GM18520 (cell line): ENCODE measurements at regions not wholly inside any gene's neighbourhood (a gene's known extent, or its start where the extent isn't known, plus 50 kb on each side); places are given as distances from the start of the nearest gene placed in this dataset.
"Not testable (repeated sequence)": the region's sequence is repeated elsewhere in the genome, so short reads cannot be mapped to it uniquely, and the experiment has no call there.

Source experiments
- ATAC-seq: cut with Tn5 transposase; IDR thresholded peaks from one replicate; pipeline ENCODE4 v1.9.1; 2021; ENCODE audit not compliant: unreplicated experiment

DNA sequence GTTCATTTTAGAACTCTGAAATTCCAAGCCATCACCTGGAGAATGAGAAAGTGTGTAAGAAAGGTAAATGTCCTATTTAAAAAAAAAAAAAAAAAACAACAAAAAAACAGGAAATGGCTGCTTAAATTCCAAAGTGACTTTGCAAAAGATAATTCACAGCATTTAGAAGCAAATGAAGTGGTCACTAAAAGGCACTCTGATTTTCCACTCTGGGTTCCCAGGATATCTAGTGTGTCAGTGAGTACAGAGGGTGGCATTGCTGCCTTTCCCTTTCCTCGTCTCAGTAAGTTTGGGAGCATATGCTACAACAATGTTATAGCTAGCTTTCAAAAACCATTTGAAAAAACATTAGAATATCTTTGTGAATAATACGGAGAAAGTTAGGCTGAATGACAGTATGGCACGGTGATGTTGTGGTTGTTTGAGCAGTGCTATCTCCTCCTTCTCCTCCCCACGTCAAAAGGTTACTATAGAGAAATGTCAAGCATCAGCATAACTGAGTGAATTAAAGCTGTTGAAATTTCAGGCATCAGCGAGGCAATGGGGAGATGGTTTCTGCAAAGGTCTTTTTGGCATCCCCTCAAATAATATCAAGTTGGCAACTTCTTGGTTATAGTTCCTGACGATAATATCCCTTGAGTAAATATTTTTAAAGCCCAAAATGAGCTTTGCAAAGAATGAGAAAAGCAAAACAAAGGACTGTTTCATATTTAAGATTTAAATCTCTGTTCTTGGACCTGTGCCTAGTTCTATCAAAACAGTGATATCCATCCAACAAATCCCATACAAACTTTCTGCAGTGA, 164.5 kb upstream of the E2F7 start:
- no peak for ATAC-seq

DNA sequence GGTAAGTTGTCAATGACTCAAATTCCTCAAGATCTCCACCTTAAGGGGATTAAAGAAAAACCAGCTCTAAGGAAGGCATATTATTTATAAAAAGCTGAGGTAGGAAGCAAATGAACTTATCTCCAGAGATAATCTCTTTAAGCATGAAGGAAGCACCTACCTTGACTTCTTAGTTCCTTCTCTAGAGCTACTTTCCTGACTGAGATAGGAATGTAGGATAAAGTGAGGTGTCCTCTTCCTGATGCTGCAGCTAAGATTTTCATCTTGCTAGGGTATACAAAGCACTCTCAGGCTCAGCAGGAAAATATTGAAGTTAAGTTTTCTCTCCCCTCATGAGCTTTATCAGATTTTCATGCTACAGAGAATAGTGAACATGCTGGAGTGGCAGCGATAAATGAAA, 163.0 kb upstream of the E2F7 start:
- no peak for ATAC-seq

DNA sequence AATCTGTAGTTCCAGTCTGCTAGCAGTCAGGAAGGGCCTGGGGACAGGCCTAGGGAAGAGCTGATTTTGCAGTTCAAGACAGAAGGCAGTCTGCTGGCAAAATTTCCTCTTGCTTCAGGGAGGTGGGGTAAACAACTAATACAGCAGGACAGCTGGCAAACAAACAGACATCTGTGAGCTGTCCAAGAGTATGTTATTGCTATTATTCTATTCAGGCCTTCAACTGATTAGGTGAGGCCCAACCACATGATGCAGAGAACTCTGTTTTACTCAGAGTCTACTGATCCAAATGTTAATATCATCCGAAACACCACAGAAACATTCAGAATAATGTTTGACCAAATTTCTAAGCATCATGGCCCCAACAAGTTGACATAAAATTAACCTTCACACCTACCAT, 161.0 kb upstream of the E2F7 start:
- ATAC-seq = no peak

DNA sequence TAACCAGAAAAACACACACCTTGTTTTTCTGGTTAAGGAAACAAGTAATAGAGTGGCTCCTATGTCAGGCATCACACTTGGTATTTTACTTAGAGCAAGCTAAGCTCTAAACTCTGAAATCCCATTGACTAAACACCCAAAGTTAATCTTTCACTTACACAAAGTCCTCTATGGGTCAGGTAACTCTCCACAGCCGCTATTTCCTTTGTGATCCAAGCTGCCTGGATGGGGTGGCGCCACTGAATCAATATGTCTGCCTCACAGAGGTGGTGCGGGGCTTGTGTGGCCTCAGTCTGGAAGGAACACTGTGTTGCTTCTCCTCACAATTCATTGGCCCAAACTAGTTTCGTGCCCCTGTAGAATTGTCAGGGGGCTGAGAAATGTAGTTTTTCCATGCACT, 160.0 kb upstream of the E2F7 start:
- no peak for ATAC-seq

DNA sequence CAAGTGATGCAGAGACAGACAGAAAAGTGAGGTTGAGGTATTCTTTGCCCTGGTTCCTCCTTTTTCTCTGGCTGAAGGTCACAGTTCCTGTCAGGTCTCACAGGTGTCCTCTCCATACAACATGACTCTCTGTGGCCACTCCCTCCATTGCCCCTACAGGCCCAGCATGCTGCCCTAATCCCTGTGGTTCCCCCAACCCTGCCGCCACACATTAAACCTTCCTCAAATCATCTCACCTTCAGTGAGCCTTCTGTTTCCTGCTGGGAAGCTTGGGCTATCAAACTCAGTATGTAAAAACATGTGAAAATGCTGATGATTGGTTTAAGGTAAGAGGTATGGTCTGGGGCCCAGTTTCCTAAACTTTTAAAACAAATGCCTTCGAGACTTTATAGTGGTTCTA, 159.0 kb upstream of the E2F7 start:
- ATAC-seq = no peak

DNA sequence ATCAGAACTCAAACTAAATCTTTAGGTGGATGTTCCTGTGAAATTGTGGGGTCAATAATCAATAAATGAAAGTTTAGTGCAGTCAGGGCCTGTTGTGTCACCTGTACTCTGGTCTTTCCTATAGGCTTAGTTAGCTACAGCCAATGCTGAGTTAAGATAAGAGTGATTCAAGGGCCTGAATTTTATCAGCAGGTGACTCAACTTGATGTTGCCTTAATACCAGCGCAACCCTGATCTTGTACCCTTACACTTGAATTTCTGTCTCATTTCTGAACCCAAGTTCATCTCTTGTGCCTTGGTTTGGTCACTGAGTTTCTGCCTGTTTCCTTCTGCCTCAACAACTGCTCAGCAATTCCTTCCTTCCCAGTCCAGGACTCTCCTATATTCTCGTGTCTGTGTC, 157.0 kb upstream of the E2F7 start:
- ATAC-seq = no peak

DNA sequence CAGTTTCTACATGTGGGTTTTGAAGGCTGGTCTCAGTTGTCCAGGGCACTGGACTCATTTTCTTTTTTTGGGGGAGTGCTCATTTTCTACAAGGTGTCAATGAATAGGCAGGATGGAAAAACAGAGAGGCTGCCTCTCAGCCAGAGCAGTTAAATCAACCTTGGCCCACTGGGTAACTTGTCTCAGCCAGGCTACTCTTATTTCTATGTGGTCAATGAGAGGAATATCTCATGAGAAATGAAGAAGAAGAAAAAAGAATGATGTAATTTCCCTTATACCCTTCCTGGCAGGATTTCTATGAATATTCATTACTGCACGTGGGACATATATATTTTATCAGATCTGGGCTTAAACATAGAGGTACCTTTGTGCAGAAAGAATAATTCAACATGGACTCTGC, 155.2 kb upstream of the E2F7 start:
- ATAC-seq = no peak

DNA sequence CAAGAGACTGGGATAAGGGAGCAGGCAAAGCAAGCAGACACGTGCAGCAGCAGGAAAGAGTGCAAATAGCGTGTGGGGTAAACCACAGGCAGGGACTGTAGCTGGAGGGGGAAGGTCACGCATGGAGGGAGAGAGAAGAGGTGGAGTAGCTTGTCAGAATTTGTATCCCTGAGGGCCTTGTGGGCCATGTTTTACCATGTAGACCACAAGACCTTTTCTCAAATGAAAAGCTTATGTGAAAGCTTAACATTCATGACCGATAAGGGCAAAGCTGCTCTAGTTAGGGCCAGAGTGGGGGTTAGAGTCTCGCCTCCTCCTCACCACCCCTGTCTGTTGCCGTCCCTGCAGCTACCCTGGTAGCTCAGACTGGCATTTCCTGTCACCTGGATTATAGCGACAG, 152.9 kb upstream of the E2F7 start:
- ATAC-seq = no peak

DNA sequence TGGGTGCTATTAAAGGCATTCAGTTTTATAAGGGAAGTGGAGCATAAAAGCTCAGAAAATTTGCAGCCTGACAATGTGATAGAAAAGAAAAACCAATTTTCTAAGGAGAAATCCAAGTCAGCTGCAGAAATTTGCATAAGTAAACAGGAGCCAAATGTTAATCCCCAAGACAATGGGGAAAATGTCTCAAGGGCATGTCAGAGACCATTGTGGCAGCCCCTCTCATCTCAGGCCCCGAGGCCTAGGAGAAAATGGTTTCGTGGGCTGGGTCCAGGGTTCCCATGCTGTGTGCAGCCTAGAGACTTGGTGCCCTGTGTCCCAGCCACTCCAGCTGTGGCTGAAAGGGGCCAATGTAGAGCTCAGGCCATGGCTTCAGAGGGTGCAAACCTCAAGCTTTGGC, 150.8 kb upstream of the E2F7 start:
- not testable (repeated sequence) for ATAC-seq

DNA sequence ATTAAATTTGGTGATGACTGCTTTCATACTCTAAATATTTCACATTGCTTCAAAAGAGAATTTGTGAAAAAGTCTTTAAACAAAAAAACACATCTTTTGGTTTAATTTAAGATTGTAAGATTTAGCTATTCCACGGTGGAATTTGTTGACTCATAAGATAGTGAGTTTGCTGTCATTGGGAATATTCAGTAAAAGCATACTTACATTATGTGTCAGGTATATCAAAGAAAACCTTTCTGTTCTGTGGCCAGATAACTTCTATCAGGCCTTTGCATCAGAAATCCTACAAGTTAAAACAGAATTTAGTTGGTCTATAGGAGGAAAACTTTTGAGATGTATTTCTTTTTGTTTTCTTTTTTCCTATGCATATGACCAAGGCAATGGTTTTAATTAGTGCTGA, 148.8 kb upstream of the E2F7 start:
- no peak for ATAC-seq

DNA sequence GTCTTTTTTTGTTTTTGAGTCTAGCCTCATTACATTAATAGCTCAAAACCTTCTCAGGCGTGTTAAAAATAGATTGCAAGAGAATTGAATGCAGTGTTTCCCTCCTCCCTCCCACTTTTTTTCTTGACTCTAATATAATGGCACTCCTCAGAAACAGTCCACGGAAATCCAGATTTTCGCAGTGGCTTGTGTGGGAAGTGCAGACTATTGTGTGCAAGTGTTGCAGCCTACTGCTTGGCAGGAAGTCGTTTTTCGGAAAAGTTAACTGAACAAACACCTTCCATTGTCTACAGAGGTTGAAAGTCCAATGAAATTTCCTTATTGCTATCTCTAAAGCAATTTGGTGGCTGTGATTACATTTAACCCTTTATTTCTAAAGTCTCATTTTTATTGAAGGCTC, 147.9 kb upstream of the E2F7 start:
- ATAC-seq = no peak

DNA sequence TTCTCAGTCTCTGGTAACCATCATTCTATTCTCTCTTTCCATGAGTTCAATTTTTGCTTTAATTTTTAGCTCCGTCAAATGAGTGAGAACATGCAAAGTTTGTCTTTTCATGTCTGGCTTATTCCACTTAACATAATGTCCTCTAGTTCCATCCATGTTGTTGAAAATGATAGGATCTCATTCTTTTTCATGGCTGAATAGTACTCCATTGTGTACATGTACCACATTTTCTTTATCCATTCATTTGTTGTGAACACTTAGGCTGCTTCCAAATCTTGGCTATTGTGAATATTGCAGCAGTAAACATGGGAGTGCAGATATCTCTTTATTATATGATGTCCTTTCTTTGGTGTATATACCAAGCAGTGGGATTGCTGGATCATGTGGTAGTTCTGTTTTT, 145.4 kb upstream of the E2F7 start:
- no peak for ATAC-seq

DNA sequence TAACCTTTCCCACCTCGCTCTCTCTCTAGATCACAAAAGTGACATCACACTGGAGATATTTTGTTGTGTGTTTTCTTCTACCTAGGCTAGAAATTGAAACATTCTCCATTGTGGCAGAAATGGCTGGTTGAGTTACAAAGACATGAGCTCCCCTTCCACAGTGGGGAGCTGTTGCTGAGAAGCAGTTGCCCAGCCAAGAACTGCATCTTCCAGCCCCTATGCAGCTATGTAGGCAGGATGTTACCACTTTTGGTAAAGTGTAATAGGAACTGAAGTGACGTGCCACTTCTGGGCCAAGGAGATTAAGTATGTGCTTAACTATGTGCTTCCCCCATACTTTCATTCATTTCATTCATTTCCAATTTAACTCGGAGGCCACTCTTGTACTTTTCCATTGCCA, 138.7 kb upstream of the E2F7 start:
- ATAC-seq = no peak

DNA sequence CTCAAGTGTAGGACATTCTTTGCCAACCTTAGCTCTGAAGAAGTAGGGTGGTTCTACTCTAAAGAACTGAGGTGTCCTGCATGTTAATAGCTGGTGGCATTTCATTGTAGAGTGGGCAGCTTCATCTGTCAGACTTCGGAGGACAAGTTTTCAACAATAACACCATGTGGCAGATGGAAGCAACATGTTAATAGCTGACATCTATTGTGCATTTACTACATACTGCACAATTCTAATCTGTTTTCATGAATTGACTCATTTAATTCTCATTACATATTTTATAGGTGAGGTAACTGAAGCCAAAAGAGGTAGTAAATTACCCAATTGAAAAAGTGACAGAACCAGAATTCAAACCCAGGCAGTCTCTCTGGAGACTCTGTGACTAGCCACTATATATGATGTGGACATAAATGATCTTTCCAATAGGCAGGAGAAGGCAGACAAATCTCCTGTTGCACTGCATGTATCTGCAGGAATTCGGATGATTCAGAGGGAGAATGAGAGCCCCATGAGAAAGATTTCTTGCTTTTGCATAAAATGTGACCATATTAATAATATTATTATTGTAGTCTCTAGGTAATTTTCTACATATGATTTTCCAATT, 137.2 kb upstream of the E2F7 start:
- no peak for ATAC-seq

DNA sequence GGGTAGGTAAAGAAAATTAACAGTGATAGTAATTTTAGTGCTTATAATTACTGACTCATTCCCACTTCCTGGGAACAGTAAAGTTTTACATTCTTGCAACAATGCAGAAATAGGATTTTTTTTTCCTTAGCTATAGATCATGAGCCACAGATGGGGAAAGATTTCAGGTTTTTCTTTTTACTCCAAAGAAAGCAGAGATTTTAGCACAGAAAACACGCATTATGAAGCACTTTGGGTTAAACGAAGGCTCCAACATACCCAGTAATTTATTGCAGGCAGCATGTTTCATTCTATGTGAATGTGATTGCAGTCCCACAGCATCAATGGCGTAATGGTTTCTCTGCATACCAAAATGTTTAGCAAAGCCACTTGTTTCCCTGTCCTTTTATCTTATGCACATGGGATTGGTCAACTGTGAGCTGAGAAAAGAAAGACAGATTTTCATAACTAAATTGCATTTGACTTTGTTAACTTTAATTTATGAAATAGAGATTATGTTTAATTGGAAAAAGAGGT, 124.6 kb upstream of the E2F7 start:
- ATAC-seq = no peak

DNA sequence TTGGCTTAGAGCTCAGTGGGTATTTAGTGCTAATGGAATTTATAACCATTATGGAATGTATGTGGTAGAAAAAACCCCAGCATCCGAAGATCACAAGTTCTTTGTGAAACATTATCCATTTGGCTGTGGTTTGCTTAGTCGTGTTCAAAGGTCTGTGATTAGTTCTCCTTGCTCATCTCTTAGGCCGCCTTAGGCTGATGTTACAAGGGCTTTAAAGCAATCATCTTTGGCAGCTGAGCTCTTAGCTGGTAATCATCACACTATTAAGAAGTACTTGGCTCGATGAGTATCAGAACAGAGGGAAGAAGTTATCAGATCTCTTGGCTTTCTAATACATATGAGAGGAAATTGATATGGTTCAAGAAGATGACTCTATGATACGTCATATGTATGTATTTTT, 124.1 kb upstream of the E2F7 start:
- no peak for ATAC-seq

DNA sequence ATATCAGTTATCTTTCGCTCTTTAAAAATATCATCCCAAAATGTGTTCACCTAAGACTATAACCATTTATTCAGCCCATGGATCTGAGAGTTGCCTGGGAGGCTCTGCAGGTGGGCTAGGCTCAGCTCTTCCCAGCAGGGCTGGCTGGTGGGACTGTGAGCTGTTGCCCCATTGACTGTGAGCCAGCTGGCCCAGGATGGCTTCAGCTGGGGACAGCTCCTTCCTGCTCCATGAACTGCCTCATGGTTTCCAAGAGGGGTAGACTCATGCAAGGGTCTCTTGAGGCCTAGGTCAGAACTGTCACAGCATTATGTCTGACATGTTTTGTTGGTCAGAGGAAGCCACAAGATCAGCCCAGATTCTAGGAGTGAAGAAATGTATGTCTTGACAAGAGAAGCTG, 114.1 kb upstream of the E2F7 start:
- ATAC-seq = no peak

DNA sequence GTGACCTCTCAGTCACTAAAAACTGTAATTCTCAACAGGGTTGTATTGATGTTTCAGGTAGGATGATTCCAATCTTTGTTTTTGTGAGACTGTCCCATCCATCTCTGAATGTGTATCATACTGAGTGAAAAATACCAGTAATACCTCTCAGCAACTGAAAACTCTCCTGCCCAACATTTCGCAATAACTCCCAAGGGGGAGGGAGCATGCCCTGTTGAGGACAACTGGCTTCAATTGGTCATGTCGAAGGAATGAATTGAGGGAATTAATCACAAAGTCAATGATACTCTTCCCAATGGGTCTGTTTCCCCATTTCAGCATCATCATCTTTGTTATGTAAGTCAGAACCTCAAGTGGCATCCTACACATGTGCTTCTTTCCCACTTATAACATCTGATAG, 102.4 kb upstream of the E2F7 start:
- no peak for ATAC-seq

DNA sequence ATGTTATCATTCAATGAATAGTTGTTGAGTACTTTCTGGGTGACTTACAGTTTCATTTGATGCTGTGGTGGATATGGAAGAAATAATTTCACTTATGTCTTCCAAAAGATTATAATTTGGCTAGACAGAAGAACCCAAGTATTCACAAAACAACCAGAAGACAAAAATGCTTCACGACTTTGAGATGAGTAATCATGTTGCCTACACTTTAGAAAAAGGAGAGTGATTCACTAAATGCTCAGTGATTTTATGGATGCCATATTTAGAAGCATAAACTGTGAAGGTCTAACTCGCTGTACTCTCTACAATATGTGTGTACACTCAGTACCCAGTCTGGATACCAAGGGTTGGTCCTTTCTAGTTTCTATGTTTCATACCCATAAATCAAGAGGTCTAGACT, 101.3 kb upstream of the E2F7 start:
- ATAC-seq = no peak

DNA sequence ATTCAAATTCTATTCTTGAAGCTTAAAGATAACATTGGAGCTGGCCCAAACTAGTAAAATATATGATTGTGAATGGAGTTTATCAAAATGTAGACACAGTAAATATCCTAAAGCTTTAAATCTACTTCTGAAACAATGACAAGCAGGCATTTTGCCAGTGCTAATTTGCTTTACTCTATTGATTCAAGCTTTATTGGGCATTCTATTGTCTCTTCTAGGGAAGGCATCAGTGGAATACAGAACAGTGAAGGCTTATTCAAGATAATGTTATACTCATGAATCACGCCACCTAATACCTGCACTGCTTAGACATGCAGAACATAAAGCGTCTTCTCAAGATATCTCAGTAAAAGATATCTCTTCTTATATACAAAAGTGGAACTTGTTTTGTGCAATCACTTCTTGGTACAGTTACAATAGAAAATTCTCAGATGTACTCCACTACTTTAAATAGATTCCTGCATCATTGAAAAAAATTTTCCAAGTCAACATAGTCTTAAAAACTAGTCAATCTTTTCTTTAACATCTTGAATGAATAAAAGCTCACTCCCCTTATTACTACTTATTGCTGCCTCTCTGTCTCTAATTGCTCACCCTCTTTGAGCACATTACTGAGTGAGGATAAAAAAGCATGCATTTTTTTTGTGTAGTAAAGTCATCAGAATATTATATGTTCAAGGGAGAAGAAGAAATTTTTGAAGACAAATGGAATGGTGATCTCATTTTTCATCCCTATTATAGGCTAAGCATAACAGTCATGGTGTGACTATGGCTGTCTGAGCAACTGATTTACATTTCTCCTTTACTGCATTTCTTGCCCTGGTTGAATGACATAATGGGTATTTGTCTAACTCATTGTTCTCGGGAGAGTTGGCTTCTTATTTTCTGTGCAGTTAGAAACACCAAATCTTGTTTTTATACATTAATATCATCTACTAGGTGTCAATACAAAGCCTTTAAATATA, 98.0 kb upstream of the E2F7 start:
- no peak for ATAC-seq

DNA sequence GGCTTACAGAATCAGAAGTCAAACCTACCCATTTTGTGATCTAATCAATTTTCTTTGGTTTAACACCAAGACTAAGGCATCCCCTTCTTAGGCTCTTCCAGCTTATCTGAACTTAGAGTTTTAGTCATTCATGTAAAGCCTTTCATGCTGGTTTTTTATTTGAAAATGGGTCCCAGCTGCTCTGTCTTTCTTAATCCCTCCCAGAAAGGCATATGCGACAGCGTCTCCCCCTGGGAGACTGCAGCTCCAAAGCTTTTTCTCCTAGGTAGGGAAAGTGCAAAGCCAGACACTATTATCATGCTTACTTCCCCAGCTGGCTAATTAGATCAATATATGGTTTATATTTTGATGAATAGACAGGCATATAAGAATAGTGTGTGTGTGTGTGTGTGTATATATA, 96.6 kb upstream of the E2F7 start:
- ATAC-seq = no peak

DNA sequence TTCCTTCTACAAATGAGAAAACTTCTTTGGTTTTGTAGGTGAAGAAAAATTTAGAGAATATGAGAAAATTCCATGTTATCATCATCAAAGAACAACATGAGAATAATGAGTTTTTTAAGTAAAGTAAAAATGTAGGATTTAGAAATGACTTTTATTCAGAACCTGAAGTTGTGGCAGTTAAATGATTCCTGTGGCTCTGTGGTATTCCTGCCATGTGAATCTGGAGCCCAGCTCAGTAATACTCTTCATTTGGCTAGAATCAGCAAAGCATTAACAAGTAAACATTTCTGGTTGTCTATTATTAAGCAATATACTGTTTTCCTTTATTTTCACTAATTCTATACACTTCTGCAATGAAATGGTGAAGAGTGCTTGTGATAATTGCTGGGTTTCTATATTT, 95.6 kb upstream of the E2F7 start:
- ATAC-seq = no peak
